8988T (cell line): ENCODE measurements at regions not wholly inside any gene's neighbourhood (a gene's known extent, or its start where the extent isn't known, plus 50 kb on each side); places are given as distances from the start of the nearest gene placed in this dataset.
A peak's percentile ranks its signal among the peaks of the same experiment; 100 is the strongest.
"Not testable (repeated sequence)": the region's sequence is repeated elsewhere in the genome, so short reads cannot be mapped to it uniquely, and the experiment has no call there.

Experiments
- DNase-seq: peaks from one replicate; pipeline ENCODE4 v3.0.0; 2011

DNA sequence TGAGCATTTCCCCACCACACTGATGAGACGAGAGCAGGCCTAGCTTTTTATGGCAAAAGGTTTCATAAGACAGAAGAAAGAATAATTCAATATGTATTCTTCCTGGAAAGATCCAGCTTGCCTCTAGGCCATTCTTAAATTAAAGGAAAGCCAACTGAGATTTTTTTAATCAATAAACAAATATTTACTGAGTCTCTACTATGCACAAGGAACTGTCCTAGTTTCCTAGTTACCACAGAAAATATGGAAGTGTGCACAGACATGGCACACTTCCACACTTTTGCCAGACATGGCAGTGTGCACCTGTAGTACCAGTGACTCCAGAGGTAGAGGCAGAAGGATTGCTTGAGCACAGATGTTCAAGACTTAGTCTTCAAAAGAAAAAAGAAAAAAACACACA lies 281.0 kb downstream of the CETN3 start:
- DNase-seq, result no peak

DNA sequence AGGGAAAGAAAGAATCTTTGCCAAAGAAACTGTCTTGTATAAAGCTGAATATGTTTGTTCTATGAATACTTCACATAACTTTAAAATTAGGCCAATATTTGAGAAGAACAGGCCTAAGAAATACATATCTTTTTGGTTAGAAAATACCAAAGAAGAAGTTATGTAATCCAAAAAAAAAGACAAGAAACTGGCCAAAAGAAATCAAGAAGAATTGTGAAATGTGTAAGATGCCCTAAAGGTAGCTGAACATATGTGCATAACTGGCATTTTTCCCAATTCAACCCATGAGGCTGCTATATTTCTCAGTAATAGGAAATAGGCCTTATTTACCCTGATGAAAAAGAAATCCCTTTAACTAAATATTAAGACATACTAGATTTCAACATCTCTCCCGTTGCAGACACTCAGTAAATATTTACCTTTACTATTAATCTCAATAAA lies 290.0 kb downstream of the CETN3 start:
- DNase-seq, result no peak

GRCh38 chr5:90117005-90117404 lies 292.6 kb downstream of the CETN3 start:
- DNase-seq, result no peak

GRCh38 chr5:90113108-90113507 lies 296.4 kb downstream of the CETN3 start:
- DNase-seq, result no peak

DNA sequence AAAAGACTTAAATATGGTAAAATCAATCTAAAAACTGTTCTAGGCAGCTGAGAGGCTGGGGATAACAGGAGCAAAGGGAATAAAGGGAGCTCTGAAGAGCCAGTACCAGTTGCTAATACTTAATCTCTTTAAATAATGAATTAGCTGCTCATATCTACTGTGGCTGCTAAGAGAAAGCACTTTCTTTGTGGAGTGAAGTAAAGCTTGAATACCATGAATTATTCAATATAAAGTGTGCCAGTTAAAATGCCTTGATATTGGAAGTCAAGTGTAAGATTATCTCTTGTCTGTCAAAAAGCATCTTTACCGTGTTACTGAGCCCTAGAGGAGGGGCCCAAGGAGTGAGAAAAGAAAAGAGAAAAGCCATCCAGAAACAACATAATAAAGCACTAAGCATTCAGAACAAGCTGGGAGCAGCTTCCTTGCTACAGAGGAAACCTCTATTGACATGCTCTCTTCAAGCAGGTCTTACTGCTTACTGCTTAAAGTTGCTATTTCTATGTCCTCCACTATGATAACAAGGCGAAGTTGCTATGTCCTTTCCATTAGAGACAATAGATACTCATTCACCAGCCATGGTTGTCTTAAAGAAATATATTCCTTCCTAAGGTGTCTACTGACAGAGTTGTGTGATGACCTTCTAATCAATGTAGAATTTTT lies 297.4 kb downstream of the CETN3 start:
- no peak for DNase-seq

DNA sequence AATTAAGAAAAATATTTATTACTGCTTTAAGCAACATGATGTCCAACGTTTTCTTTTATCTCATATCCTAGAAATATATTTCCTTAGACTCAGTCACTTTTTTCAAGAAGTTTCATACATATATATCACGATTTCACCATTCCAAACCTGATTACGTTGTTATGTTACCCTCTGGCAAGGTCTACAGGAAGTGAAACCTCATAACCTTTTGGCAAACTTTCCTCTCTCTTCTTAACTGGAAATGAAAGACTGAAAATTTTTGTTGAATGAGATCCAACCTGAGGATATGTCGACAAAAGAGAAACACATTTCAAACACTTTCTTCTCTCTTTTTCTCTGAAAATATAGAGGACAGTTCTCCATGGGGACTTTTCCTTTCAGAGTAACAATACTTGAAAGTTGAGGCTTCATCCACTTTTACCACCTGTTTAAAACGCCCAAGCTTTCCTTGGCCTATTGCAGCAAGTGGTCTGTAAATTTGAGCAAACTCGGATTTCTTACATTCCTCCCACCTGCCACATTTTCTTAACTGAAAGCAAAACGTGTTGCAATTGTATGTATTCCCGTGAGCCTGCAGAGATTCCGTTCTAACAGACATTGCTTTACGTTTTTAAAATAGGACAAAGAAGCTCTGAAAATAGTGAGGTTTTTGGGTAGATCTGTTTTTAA lies 298.1 kb downstream of the CETN3 start:
- no peak for DNase-seq

GRCh38 chr5:90109285-90109684 lies 300.3 kb downstream of the CETN3 start:
- DNase-seq, result no peak

GRCh38 chr5:90099099-90099498 lies 310.5 kb downstream of the CETN3 start:
- no peak for DNase-seq

DNA sequence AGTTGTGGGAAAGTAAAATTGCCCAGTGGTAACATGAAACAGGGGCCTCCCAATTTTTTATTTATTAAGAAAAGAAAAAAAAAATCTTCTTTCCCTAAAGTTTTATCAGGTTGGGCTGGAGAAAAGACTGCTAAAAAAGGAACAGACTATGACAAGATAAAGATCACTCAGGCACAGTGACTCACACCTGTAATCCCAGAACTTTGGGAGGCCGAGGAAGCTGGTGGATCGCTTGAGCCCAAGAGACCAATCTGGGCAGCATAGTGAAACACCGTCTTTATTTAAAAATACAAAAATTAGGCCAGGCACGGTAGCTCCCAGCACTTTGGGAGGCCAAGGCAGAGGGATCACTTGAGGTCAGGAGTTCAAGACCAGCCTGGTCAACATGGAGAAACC lies 312.5 kb downstream of the CETN3 start:
- DNase-seq, result no peak

DNA sequence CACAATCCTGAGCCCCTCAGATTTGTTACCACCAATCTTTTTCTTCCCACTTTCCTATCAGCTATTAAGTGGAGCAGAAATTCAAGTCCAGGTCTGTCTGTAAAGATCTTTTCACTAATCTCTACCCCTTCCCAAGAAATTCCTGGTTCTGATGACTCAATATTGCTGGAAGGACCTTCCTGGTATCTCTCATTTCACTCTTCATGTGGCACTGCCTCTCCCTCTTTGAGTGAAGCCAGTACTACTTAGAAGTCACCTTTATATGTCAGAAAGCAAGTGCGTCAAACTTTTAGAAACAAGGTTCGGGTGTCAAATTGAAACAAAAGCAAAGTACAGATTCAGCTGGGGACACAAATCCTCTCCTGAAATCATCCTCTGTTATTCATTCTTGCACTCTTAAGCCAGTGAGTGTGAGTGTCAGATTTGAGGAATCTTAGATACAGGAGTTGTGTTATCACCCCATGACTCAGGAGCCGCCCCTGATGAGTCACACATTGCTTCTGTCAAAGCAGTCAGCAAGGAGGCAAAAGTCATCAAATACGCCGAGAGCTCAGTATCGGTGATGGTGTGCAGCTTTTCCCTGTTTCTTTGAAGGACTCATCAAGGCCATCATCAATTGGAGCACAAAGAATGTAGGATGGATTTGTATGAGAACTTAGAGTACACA lies 313.0 kb downstream of the CETN3 start:
- peak; percentile 23 for DNase-seq

DNA sequence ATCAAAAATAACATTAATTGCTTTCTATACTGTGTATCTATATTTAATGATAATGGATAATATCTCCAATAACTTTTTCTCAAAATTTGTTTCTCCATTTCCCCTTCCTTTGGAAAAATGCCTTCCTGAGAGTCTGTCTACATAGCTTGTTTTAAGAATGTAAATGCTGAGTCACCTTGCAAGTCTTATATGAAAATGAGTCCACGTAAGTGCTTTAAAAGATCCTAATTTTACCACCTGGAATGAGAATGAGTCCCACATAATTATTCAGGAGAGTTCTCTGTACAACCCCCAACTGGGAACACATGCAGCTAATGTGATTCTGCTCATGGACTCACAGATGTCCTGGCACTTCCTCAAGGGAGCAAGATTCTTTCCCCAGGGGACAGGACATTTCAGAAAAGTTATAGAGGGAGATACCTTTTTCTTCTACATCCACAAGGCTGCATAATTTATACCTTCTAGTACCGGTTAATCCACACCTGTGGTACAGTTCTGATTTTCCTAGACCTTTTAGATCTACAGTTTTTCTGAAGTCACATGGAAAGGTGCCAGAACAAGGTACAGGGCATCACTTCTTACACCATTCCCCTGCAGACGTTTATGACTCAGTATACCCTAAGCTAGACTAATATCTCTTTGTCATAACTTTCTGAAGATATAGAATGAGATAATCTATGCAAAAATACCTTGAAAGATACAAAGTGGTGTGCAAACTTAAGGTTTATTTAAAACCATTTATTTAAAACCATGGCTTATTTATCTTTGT lies 314.1 kb downstream of the CETN3 start:
- DNase-seq, result no peak

- no peak for DNase-seq
Observed at GRCh38 chr5:90093751-90094485, 315.6 kb downstream of the CETN3 start.

DNA sequence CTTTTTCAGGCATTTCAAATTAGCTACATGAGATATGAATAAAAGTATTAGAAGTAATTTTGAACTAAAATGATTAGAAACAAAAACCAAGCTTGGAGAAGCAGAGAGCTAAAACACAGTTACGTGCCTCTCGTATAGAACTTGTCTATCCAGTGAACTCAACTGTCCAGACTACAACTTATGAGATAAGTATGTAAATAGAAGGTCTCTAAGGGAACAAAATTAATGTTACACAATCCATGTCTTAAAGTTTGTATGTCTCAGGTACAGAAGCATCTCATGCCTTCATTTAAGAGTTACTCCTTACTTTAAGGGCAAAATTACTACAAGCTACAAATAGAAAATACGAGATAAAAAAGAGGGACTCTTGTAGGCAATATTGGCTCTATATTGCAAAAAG lies 316.8 kb downstream of the CETN3 start:
- DNase-seq, result no peak

DNA sequence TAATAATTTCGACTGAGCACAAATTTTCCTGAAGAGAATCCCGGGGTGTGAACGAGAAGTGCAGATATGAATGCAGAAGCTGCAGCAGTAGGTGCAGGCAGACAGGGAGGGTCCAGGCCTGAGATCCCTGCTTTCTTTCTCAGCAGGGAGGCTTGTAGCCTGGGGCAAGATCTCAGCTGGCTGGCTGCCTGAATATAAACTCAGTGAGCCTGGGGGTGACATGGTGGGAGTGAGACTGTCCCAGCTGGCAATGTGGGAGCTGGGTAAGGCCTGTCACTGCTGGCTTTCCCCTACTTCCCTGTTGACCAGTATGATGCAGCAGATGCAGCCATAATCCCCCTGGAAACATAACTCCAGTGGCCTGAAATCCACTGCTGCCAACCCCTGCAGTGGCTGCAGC lies 325.2 kb downstream of the CETN3 start:
- DNase-seq, result no peak

- DNase-seq, result not testable (repeated sequence)
Observed at GRCh38 chr5:90073026-90073570, 336.5 kb downstream of the CETN3 start.

- no peak for DNase-seq
Observed at GRCh38 chr5:90071656-90072055, 337.9 kb downstream of the CETN3 start.

DNA sequence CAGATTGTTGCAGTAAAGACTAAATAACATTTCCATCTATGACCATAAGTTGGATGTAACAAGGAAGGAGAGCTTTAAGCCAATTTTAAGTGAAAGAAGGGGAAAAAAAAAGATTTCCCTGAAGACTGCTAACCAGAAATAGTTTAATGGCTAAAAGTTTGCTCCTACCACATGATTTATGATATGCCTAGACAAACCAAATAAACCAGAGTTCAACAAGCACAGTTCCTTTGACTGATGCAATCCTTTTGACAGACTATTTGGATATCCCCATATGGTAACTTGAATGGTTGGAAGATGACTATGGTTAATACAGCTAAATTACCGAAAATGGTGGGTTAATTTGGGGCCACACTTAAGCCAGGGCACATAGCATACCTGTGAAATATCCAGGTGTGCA lies 338.5 kb downstream of the CETN3 start:
- DNase-seq, result no peak

DNA sequence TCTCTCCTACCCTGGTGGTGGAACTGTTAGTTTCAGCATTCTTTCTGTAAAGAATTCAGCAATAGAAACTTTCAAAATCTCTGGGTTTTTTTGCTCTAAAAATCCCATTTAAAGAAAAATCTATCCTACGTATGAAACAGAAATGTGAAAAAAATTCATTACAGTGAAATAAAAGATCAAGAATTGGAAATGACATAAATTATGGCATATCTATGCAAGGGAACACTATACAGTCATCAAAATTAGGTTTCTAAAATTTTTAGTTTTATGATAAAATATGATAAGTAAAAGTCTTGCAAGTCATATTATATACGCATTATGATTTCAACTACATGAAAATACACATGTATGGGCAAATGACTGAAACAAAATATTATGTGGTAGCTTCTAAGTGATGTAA lies 342.6 kb downstream of the CETN3 start:
- DNase-seq, result no peak

GRCh38 chr5:90056911-90057705 lies 352.4 kb downstream of the CETN3 start:
- DNase-seq, result no peak

GRCh38 chr5:90055831-90056328 lies 353.7 kb downstream of the CETN3 start:
- no peak for DNase-seq

DNA sequence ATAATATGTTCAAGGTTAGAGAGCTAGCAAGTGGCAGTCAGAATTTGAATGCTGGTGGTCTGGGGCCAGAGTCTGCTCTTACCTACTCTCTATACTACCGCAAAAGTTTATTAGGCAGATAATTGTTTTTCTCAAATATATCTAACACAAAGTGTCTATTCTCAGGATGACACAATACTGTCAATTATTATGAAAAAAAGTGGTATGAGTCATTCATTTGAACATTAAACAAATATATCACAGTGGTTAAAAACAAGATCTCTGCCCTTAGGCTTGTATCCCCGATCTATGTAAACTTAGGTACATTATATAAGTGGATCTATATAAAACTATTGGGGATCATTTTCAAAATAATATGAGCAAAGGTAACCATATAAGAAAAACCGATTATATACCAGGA lies 354.9 kb downstream of the CETN3 start:
- DNase-seq, result no peak
